Spinal cord (tissue), 9 donors: ENCODE measurements at regions not wholly inside any gene's neighbourhood (a gene's known extent, or its start where the extent isn't known, plus 50 kb on each side); places are given as distances from the start of the nearest gene placed in this dataset.

Experiments
- DNase-seq, 6 donors: peaks; one replicate each; pipeline versions ENCODE4 v3.0.0 to v3.0.0-alpha.2; 2013 to 2015; ENCODE audit warnings: low spot score in 6 of 6, low read depth in 4 of 6
- H3K27ac ChIP-seq: one replicate; pipeline ENCODE4 v1.5.1; 2013; ENCODE audit warnings: low read depth, low read length, control low read depth
- H3K27me3 ChIP-seq: one replicate; pipeline ENCODE4 v1.6.1; 2013; ENCODE audit warnings: low read length; ENCODE audit not compliant: control insufficient read depth, insufficient read depth
- H3K36me3 ChIP-seq: one replicate; pipeline ENCODE4 v1.6.1; 2013; ENCODE audit warnings: low read length; ENCODE audit not compliant: control insufficient read depth, insufficient read depth
- H3K4me1 ChIP-seq: one replicate; pipeline ENCODE4 v1.6.1; 2013; ENCODE audit warnings: low read length; ENCODE audit not compliant: control insufficient read depth, insufficient read depth
- H3K4me3 ChIP-seq: one replicate; pipeline ENCODE4 v1.5.1; 2013; ENCODE audit warnings: low read depth, low read length, control low read depth
- H3K9me3 ChIP-seq: one replicate; pipeline ENCODE4 v1.6.1; 2013; ENCODE audit warnings: low read length; ENCODE audit not compliant: control insufficient read depth, insufficient read depth
- WGBS: methylation state at CpG from one replicate; pipeline ENCODE4 v1.1.5; 2013; ENCODE audit warnings: missing lambda C conversion rate; ENCODE audit not compliant: insufficient coverage; 5-methylcytosine and 5-hydroxymethylcytosine counted together
- donor health status: healthy.

- Histone ChIP-seq H3K27me3 (no peaks in the 10 kb centered on the region), H3K9me3 (peaks cover 2% of the 10 kb centered on the region), H3K4me3 (no peak overlapping the region), H3K36me3 (no peaks in the 10 kb centered on the region), H3K27ac (no peak overlapping the region), H3K4me1 (peaks cover 6% of the 10 kb centered on the region)
- 65% methylated on average over 9 of the region's 14 CpGs for WGBS
- DNase-seq = no peak
Observed at GRCh38 chr18:78630981-78631510, 348.6 kb upstream of the SALL3 start.

GRCh38 chr18:78632111-78632541, 347.5 kb upstream of the SALL3 start:
- H3K9me3 ChIP-seq = peaks cover 2% of the 10 kb centered on the region
- 78% methylated on average over 6 of the region's 11 CpGs for WGBS
- no peaks in the 10 kb centered on the region for H3K27me3 ChIP-seq
- H3K36me3 ChIP-seq = no peaks in the 10 kb centered on the region
- DNase-seq = no peak
- H3K27ac ChIP-seq = no peak overlapping the region
- peaks cover 6% of the 10 kb centered on the region for H3K4me1 ChIP-seq
- no peak overlapping the region for H3K4me3 ChIP-seq

- Histone ChIP-seq H3K27ac (no peak overlapping the region), H3K9me3 (peaks cover 2% of the 10 kb centered on the region), H3K4me3 (no peak overlapping the region), H3K36me3 (peaks cover 2% of the 10 kb centered on the region), H3K27me3 (no peaks in the 10 kb centered on the region), H3K4me1 (peaks cover 8% of the 10 kb centered on the region)
- no peak for DNase-seq
- 87% methylated on average over 16 of the region's 20 CpGs for WGBS
Observed at GRCh38 chr18:78634061-78634696, 345.4 kb upstream of the SALL3 start.

GRCh38 chr18:78635093-78635800, 344.4 kb upstream of the SALL3 start:
- Histone ChIP-seq H3K9me3 (peaks cover under 1% of the 10 kb centered on the region), H3K4me3 (no peak overlapping the region), H3K36me3 (peaks cover 2% of the 10 kb centered on the region), H3K4me1 (peaks cover 14% of the 10 kb centered on the region), H3K27me3 (no peaks in the 10 kb centered on the region), H3K27ac (no peak overlapping the region)
- WGBS = 92% methylated on average over 27 of the region's 29 CpGs
- no peak for DNase-seq

GRCh38 chr18:78636260-78636659, 343.4 kb upstream of the SALL3 start:
- no peak for DNase-seq
- Histone ChIP-seq H3K4me1 (peaks cover 18% of the 10 kb centered on the region), H3K36me3 (peaks cover 2% of the 10 kb centered on the region), H3K4me3 (no peak overlapping the region), H3K27me3 (no peaks in the 10 kb centered on the region), H3K27ac (no peak overlapping the region), H3K9me3 (no peaks in the 10 kb centered on the region)
- 100% methylated on average over 2 of the region's 2 CpGs for WGBS

GRCh38 chr18:78637442-78638402, 341.9 kb upstream of the SALL3 start:
- no peaks in the 10 kb centered on the region for H3K9me3 ChIP-seq
- peaks cover 2% of the 10 kb centered on the region for H3K36me3 ChIP-seq
- H3K27me3 ChIP-seq = peaks cover 2% of the 10 kb centered on the region
- H3K27ac ChIP-seq = no peak overlapping the region
- H3K4me3 ChIP-seq = no peak overlapping the region
- DNase-seq = no peak
- H3K4me1 ChIP-seq = peaks cover 18% of the 10 kb centered on the region
- 92% methylated on average over 69 of the region's 70 CpGs for WGBS

- no peak overlapping the region for H3K4me3 ChIP-seq
- no peaks in the 10 kb centered on the region for H3K9me3 ChIP-seq
- H3K27ac ChIP-seq = no peak overlapping the region
- 69% methylated on average over 15 of the region's 23 CpGs for WGBS
- peaks cover 18% of the 10 kb centered on the region for H3K4me1 ChIP-seq
- H3K36me3 ChIP-seq = peaks cover 2% of the 10 kb centered on the region
- peak in 2 of 6 donors; percentile 15 to 63 for DNase-seq
- H3K27me3 ChIP-seq = peaks cover 2% of the 10 kb centered on the region
Observed at GRCh38 chr18:78639006-78639950, 340.3 kb upstream of the SALL3 start.

GRCh38 chr18:78640246-78640995, 339.2 kb upstream of the SALL3 start:
- H3K36me3 ChIP-seq = peaks cover 2% of the 10 kb centered on the region
- WGBS = 58% methylated on average over 5 of the region's 8 CpGs
- DNase-seq = peak in 2 of 6 donors; percentile 37 to 59
- H3K27ac ChIP-seq = no peak overlapping the region
- H3K9me3 ChIP-seq = no peaks in the 10 kb centered on the region
- no peak overlapping the region for H3K4me3 ChIP-seq
- peaks cover 18% of the 10 kb centered on the region for H3K4me1 ChIP-seq
- peaks cover 2% of the 10 kb centered on the region for H3K27me3 ChIP-seq
